Inflammatory macrophage (primary cell): ENCODE measurements at regions not wholly inside any gene's neighbourhood (a gene's known extent, or its start where the extent isn't known, plus 50 kb on each side); places are given as distances from the start of the nearest gene placed in this dataset.
"Not testable (repeated sequence)": the region's sequence is repeated elsewhere in the genome, so short reads cannot be mapped to it uniquely, and the experiment has no call there.

ENCODE experiments used
- DNase-seq, 2 donors: peaks; one replicate each; pipeline ENCODE4 v3.0.0-alpha.2; 2020 to 2022

GRCh38 chr1:121006826-121007225, 117.3 kb downstream of the PPIAL4A start:
- DNase-seq: not testable (repeated sequence)

GRCh38 chr1:121007755-121008154, 118.2 kb downstream of the PPIAL4A start:
- DNase-seq: not testable (repeated sequence)

GRCh38 chr1:121008512-121009215, 119.1 kb downstream of the PPIAL4A start:
- DNase-seq: peak; percentile 0 to 2

GRCh38 chr1:121009216-121010057, 119.9 kb downstream of the PPIAL4A start:
- DNase-seq: peak; percentile 2 to 18

GRCh38 chr1:121010141-121010540, 120.6 kb downstream of the PPIAL4A start:
- DNase-seq: not testable (repeated sequence)

- DNase-seq: not testable (repeated sequence)
These were observed 123.6 kb downstream of the PPIAL4A start for GRCh38 chr1:121013181-121013580.

- DNase-seq: peak; percentile 57 to 59
These were observed 126.8 kb downstream of the PPIAL4A start for GRCh38 chr1:121016182-121017028.

- DNase-seq: not testable (repeated sequence)
These were observed 130.3 kb downstream of the PPIAL4A start for GRCh38 chr1:121019715-121020349.

- peak; percentile 45 to 57 for DNase-seq
These were observed 131.0 kb downstream of the PPIAL4A start for GRCh38 chr1:121020350-121021236.

GRCh38 chr1:121021716-121022115, 132.1 kb downstream of the PPIAL4A start:
- DNase-seq: not testable (repeated sequence)

GRCh38 chr1:121032878-121033494, 143.4 kb downstream of the PPIAL4A start:
- DNase-seq: not testable (repeated sequence)

GRCh38 chr1:121036792-121037191, 147.2 kb downstream of the PPIAL4A start:
- DNase-seq: not testable (repeated sequence)

- DNase-seq: not testable (repeated sequence)
These were observed 143.2 kb downstream of the FAM72B start for GRCh38 chr1:121040974-121041373.

GRCh38 chr1:121041497-121041896, 142.6 kb downstream of the FAM72B start:
- DNase-seq: not testable (repeated sequence)

GRCh38 chr1:121042882-121043281, 141.3 kb downstream of the FAM72B start:
- DNase-seq: peak; percentile 26 to 30

GRCh38 chr1:121048293-121048752, 135.8 kb downstream of the FAM72B start:
- DNase-seq: not testable (repeated sequence)

- not testable (repeated sequence) for DNase-seq
These were observed 135.2 kb downstream of the FAM72B start for GRCh38 chr1:121048769-121049443.

GRCh38 chr1:121050097-121050496, 134.0 kb downstream of the FAM72B start:
- DNase-seq: not testable (repeated sequence)

- not testable (repeated sequence) for DNase-seq
These were observed 132.9 kb downstream of the FAM72B start for GRCh38 chr1:121051161-121051790.
